GM12891 (cell line): ENCODE measurements at regions not wholly inside any gene's neighbourhood (a gene's known extent, or its start where the extent isn't known, plus 50 kb on each side); places are given as distances from the start of the nearest gene placed in this dataset.

Source experiments
- PAX5 ChIP-seq: IDR thresholded peaks from 2 replicates; pipeline ENCODE4 v1.6.1; 2011; ENCODE audit warnings: low read length, moderate library complexity, mild to moderate bottlenecking; ENCODE audit not compliant: insufficient read depth, severe bottlenecking
- POLR2A ChIP-seq: IDR thresholded peaks from 2 replicates; pipeline ENCODE4 v1.6.1; 2011; ENCODE audit warnings: low read depth, low read length, control low read depth
- POLR2AphosphoS5 ChIP-seq: IDR thresholded peaks from 2 replicates; pipeline ENCODE4 v1.6.1; 2011; ENCODE audit warnings: low read depth, low read length, control low read depth
- POU2F2 ChIP-seq: IDR thresholded peaks from 2 replicates; pipeline ENCODE4 v1.6.1; 2011; ENCODE audit warnings: low read depth, mild to moderate bottlenecking, control low read depth, low read length, moderate library complexity
- SPI1 ChIP-seq: IDR thresholded peaks from 2 replicates; pipeline ENCODE4 v1.6.1; 2011; ENCODE audit warnings: low read depth, low read length, control low read depth
- TAF1 ChIP-seq: IDR thresholded peaks from 2 replicates; pipeline ENCODE4 v1.6.1; 2011; ENCODE audit warnings: low read depth, low read length, control low read depth

DNA sequence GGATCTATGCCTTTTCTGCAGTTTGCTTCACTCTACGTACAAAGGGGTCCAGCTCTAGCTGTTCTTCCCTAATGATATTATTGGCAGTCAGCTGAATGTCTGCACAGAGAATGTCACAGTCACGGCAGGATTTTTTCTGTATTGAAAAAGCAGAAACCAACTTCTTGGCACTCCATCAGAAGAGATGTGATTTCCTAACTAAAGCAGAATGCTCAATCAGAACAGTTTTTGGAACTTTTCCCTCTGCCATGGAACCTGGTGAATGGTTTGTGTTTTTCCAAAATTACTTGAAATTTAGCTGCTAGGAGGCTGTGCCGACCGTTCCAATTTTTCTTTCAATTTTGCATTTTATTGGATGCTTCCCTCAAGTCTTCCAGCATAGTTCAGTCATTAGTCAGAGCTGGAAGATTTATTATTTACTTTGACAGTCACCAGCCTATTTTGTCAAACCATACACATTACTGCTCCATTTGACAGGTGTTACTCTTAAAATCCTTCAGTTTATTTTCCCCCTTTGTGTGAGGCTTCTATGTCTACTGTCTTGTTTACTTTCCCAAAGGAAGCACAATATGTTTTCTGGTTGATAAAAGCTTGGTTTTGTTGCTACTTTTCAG lies 259.6 kb upstream of the EPHA7 start:
- TF ChIP-seq POLR2AphosphoS5 (no peak), POLR2A (no peak), SPI1 (no peak), TAF1 (no peak), POU2F2 (no peak), PAX5 (no peak)
